GM18499 (cell line): ENCODE measurements at regions not wholly inside any gene's neighbourhood (a gene's known extent, or its start where the extent isn't known, plus 50 kb on each side); places are given as distances from the start of the nearest gene placed in this dataset.
A peak's percentile ranks its signal among the peaks of the same experiment; 100 is the strongest.
"Not testable (repeated sequence)": the region's sequence is repeated elsewhere in the genome, so short reads cannot be mapped to it uniquely, and the experiment has no call there.

Source experiments
- ATAC-seq: cut with Tn5 transposase; IDR thresholded peaks from one replicate; pipeline ENCODE4 v1.9.1; 2021; ENCODE audit warnings: moderate number of reproducible peaks; ENCODE audit not compliant: insufficient read depth, unreplicated experiment

- no peak for ATAC-seq
These were observed 136.1 kb downstream of the MID1IP1 start for GRCh38 chrX:38937400-38937799.

DNA sequence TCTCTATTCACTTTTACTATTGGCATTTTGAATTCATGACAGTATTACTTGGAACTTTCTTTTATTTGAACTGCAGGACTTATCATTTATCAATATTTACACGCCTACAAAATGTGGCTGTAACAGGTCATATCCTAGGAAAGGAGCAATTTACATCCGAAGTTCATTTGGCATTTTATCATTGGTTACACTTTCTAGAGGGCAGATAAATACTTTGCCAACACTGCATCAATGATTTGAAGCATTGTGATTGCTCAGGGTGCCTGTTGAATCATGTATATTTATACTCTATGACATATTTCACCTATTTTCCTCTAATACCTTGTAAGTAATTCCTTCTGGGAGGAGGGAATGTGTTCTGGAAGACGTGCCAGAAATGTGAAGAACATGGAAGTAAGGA lies 136.7 kb downstream of the MID1IP1 start:
- ATAC-seq, result no peak

DNA sequence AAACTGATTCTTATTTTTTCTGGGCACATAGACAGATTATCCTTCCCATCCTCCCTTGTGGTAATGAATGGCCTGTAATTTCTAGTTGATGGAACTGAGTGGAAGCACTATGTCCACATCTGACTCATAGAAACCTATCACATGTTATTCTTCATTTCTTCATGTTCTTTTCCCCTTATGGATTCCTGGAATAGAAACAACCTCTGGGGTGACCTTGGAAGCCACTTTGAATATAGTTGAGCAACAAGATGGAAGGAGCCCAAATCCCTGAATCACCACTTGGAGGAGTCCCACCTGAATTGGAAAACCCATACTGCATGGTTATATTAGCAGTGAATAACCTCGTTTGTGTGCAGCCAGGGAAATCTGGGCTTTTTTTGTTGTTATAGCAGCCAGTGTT lies 137.8 kb downstream of the MID1IP1 start:
- no peak for ATAC-seq

GRCh38 chrX:38940547-38940946 lies 139.3 kb downstream of the MID1IP1 start:
- no peak for ATAC-seq

GRCh38 chrX:38941675-38942074 lies 140.4 kb downstream of the MID1IP1 start:
- no peak for ATAC-seq

DNA sequence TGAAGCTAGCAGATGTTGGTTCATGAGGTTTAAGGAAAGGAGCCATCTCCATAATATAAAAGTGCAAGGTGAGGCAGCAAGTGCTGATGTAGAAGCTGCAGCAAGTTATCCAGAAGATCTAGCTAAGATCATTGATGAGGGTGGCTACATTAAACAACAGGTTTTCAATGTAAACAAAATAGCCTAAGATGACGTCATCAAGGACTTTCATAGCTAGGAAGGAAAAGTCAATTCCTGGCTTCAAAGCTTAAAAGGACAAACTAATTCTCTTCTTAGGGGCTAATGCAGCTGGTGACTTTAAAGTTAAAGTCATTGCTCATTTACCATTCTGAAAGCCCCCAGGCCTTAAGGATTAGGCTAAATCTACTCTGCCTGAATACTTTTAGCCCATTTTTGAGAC lies 141.9 kb downstream of the MID1IP1 start:
- ATAC-seq, result no peak

- ATAC-seq, result no peak
These were observed 146.8 kb downstream of the MID1IP1 start for GRCh38 chrX:38948046-38948445.

DNA sequence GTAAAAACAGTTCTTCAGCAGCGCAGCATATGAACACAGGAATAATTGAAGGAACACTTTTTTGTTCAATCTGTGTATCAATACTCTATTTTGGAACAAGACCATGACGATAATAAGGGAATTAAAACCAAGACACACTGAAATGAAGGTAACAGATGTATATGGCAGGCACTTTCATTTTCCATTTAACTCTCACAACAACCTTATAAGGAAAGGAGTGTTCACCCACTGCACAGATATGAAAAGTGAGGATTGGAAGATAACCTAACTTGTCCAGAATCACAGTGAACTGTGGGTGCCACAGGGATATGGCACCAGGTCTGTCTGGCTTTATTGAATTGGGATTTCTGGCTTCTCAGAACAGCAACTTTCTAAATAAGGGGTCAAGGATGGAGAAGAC lies 153.3 kb downstream of the MID1IP1 start:
- no peak for ATAC-seq

DNA sequence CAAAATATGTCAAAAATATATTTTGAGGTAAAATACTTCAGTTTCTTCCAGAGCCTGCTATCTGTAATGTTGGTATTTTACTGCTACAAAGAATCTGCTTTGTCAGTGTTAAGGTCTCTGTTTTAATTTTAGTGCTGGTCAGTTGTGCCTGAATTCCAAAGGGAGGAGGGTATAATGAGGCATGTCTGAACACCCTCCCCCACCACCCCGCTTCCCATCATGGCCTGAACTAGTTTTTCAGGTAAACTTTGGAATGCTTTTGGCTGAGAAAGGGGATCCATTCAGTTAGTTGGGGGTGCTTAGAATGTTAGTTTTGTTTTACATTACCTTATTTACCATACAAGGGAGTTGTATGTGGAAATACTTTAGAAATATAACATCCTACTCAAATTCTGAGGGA lies 158.5 kb downstream of the MID1IP1 start:
- no peak for ATAC-seq

DNA sequence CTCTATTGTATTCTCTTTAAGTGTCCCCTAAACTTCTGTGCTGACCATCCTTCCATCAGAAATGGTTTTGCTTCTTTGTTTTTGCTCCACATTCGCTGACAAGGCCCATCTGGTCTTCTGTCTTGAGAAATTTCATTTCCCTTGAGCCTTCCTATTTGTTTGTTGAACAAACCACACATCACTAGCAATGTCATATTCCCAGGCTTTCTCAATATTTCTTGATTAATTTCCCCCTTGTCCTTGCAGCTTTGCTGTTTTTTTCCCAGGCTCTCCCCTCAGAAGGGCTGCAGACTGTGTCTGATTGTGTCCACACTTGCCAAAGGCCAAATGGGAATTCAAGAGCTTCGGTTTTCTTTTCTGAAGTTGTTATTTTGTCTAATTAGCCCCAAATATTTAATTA lies 158.9 kb downstream of the MID1IP1 start:
- no peak for ATAC-seq

DNA sequence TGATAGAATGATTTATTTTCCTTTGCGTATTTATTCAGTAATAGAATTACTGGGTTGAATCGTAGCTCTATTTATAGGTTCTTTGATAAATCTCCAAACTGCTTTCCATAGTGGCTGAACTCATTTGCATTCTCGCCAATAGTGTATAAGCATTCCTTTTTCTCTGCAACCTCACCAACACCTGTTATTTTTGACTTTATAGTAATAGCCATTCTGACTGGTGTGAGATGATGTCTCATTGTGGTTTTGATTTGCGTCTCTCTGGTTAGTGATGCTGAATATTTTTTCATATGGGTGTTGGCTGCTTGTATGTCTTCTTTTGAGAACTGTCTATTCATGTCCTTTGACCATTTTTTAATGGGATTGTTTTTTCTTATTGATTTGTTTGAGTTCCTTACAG lies 160.7 kb downstream of the MID1IP1 start:
- no peak for ATAC-seq

- not testable (repeated sequence) for ATAC-seq
These were observed 162.0 kb downstream of the MID1IP1 start for GRCh38 chrX:38963244-38963643.

DNA sequence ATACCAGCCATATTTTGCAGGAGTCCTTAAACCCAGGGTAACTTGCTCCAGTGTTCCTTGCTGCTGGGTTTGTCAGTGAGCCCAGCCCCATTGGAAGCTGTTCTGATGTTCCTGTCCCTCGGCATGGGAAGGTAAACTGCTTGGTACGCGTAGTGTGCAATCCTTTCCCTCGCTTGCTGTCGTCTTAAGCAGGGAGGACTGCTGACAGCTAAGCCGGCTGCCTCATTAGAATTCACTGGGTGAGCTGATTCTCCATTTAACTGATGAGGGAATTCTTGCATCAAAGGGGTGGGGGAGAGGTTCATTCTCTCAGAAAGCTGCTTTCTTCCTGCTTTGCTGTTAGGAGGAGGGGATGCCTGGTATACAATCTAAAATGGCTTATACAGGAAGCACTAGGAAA lies 164.6 kb downstream of the MID1IP1 start:
- ATAC-seq, result no peak

- ATAC-seq, result no peak
These were observed 167.3 kb downstream of the MID1IP1 start for GRCh38 chrX:38968344-38969216.

- peak; percentile 70 for ATAC-seq
These were observed 168.8 kb downstream of the MID1IP1 start for GRCh38 chrX:38970074-38970473.

DNA sequence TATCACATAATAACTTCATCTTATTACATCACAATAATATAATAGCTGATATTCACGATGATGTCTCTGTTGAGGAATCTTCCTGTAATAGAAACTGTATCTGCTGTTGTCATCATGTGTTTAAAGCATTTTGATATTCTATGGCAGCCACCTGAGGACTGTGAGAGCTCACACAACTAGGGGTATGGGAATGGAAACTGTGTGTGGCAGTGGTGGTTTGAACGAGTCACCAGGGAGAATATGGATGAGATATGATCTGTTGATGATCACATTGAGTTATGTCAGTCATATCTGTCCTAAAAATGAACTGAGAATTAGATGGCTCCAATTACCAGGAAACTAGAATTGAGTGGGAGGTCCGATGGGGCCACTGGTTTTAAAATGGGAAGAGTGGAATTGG lies 169.6 kb downstream of the MID1IP1 start:
- no peak for ATAC-seq

GRCh38 chrX:38973322-38973721 lies 172.1 kb downstream of the MID1IP1 start:
- no peak for ATAC-seq

DNA sequence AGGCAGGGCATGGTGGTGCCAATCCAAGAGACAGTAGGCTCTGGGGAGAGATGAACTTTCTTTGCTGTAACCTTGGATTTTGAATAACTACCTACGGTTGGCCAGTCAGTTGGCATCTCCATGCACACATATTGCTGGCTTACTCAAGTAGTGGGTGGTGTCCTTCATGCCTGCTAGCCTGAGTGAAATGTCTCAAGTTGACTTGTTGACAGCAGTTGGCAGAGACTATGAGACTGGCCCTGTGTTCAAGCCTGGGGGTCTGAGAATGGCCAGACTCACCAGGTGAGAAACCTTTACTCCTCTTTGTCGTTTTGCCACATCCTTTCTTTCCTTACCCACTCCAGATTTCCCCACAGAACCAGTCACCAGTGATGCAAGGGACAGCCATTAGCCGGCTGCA lies 173.3 kb downstream of the MID1IP1 start:
- no peak for ATAC-seq

- no peak for ATAC-seq
These were observed 174.2 kb downstream of the MID1IP1 start for GRCh38 chrX:38975368-38975942.

GRCh38 chrX:38982370-38982769 lies 181.1 kb downstream of the MID1IP1 start:
- no peak for ATAC-seq

- ATAC-seq, result no peak
These were observed 181.6 kb downstream of the MID1IP1 start for GRCh38 chrX:38982843-38983242.

DNA sequence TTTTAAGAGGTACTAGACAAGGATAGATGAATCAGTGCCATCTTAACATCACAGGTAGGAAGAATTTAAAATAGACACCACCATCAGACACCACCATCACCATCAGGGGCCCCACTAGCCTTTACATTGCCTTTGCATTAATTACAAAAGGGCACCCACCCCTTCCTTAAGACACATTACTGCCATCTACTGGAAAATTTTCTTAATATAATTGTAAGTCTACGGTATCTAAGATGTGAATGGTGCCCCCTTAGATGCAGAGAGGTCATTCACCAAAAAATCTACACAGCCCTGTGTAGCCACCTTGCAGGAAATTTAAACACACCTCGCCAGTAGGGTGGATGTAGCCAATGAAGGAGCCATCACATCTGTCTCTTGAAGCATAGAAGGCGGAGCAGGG lies 184.1 kb downstream of the MID1IP1 start:
- no peak for ATAC-seq
